ENCODE measurements at regions not wholly inside any gene's neighbourhood (a gene's known extent, or its start where the extent isn't known, plus 50 kb on each side); places are given as distances from the start of the nearest gene placed in this dataset.

GRCh38 chr4:11593576-11594116 lies 165.0 kb upstream of the HS3ST1 start:
- no peak overlapping the region for H3K4me3 ChIP-seq (ENCODE audit: low read length)
- no peak overlapping the region for H3K9ac ChIP-seq (ENCODE audit: low read length)
- H3K9me3 ChIP-seq (ENCODE audit: control insufficient read depth, low read depth, low read length), result no peaks in the 10 kb centered on the region
- no peaks in the 10 kb centered on the region for H3K4me1 ChIP-seq (ENCODE audit: control insufficient read depth, low read depth, low read length)
- H3K36me3 ChIP-seq (ENCODE audit: control insufficient read depth, low read depth, low read length), result no peaks in the 10 kb centered on the region
- H3K27me3 ChIP-seq (ENCODE audit: control insufficient read depth, insufficient read depth, low read length), result no peaks in the 10 kb centered on the region
- no peak overlapping the region for H3K27ac ChIP-seq (ENCODE audit: low read length)

- Histone ChIP-seq H3K9ac (ENCODE audit: low read length) (no peak overlapping the region), H3K27me3 (ENCODE audit: control insufficient read depth, insufficient read depth, low read length) (no peaks in the 10 kb centered on the region), H3K27ac (ENCODE audit: low read length) (no peak overlapping the region), H3K4me3 (ENCODE audit: low read length) (no peak overlapping the region), H3K4me1 (ENCODE audit: control insufficient read depth, low read depth, low read length) (no peaks in the 10 kb centered on the region), H3K9me3 (ENCODE audit: control insufficient read depth, low read depth, low read length) (no peaks in the 10 kb centered on the region), H3K36me3 (ENCODE audit: control insufficient read depth, low read depth, low read length) (no peaks in the 10 kb centered on the region)
Observed at GRCh38 chr4:11592276-11592675, 163.6 kb upstream of the HS3ST1 start.

- Histone ChIP-seq H3K36me3 (ENCODE audit: control insufficient read depth, low read depth, low read length) (no peaks in the 10 kb centered on the region), H3K9me3 (ENCODE audit: control insufficient read depth, low read depth, low read length) (no peaks in the 10 kb centered on the region), H3K27me3 (ENCODE audit: control insufficient read depth, insufficient read depth, low read length) (no peaks in the 10 kb centered on the region), H3K4me1 (ENCODE audit: control insufficient read depth, low read depth, low read length) (no peaks in the 10 kb centered on the region), H3K27ac (ENCODE audit: low read length) (no peak overlapping the region), H3K9ac (ENCODE audit: low read length) (no peak overlapping the region), H3K4me3 (ENCODE audit: low read length) (no peak overlapping the region)
Observed at GRCh38 chr4:11590132-11590531, 161.4 kb upstream of the HS3ST1 start.

- Histone ChIP-seq H3K27me3 (ENCODE audit: control insufficient read depth, insufficient read depth, low read length) (no peaks in the 10 kb centered on the region), H3K4me1 (ENCODE audit: control insufficient read depth, low read depth, low read length) (no peaks in the 10 kb centered on the region), H3K27ac (ENCODE audit: low read length) (no peak overlapping the region), H3K4me3 (ENCODE audit: low read length) (no peak overlapping the region), H3K9ac (ENCODE audit: low read length) (no peak overlapping the region), H3K36me3 (ENCODE audit: control insufficient read depth, low read depth, low read length) (no peaks in the 10 kb centered on the region), H3K9me3 (ENCODE audit: control insufficient read depth, low read depth, low read length) (no peaks in the 10 kb centered on the region)
Observed at GRCh38 chr4:11589676-11590075, 161.0 kb upstream of the HS3ST1 start.

GRCh38 chr4:11587797-11588196 lies 159.1 kb upstream of the HS3ST1 start:
- H3K4me3 ChIP-seq (ENCODE audit: low read length), result no peak overlapping the region
- H3K27me3 ChIP-seq (ENCODE audit: control insufficient read depth, insufficient read depth, low read length), result no peaks in the 10 kb centered on the region
- no peak overlapping the region for H3K27ac ChIP-seq (ENCODE audit: low read length)
- H3K9ac ChIP-seq (ENCODE audit: low read length), result no peak overlapping the region
- H3K36me3 ChIP-seq (ENCODE audit: control insufficient read depth, low read depth, low read length), result no peaks in the 10 kb centered on the region
- H3K9me3 ChIP-seq (ENCODE audit: control insufficient read depth, low read depth, low read length), result no peaks in the 10 kb centered on the region
- no peaks in the 10 kb centered on the region for H3K4me1 ChIP-seq (ENCODE audit: control insufficient read depth, low read depth, low read length)

GRCh38 chr4:11585506-11585905 lies 156.8 kb upstream of the HS3ST1 start:
- Histone ChIP-seq H3K9me3 (ENCODE audit: control insufficient read depth, low read depth, low read length) (no peaks in the 10 kb centered on the region), H3K27ac (ENCODE audit: low read length) (no peak overlapping the region), H3K27me3 (ENCODE audit: control insufficient read depth, insufficient read depth, low read length) (no peaks in the 10 kb centered on the region), H3K4me3 (ENCODE audit: low read length) (no peak overlapping the region), H3K9ac (ENCODE audit: low read length) (no peak overlapping the region), H3K36me3 (ENCODE audit: control insufficient read depth, low read depth, low read length) (no peaks in the 10 kb centered on the region), H3K4me1 (ENCODE audit: control insufficient read depth, low read depth, low read length) (no peaks in the 10 kb centered on the region)

GRCh38 chr4:11568511-11568910 lies 139.8 kb upstream of the HS3ST1 start:
- no peaks in the 10 kb centered on the region for H3K9me3 ChIP-seq (ENCODE audit: control insufficient read depth, low read depth, low read length)
- no peaks in the 10 kb centered on the region for H3K36me3 ChIP-seq (ENCODE audit: control insufficient read depth, low read depth, low read length)
- H3K4me1 ChIP-seq (ENCODE audit: control insufficient read depth, low read depth, low read length), result no peaks in the 10 kb centered on the region
- H3K4me3 ChIP-seq (ENCODE audit: low read length), result no peak overlapping the region
- no peak overlapping the region for H3K27ac ChIP-seq (ENCODE audit: low read length)
- H3K9ac ChIP-seq (ENCODE audit: low read length), result no peak overlapping the region
- H3K27me3 ChIP-seq (ENCODE audit: control insufficient read depth, insufficient read depth, low read length), result no peaks in the 10 kb centered on the region

- Histone ChIP-seq H3K9me3 (ENCODE audit: control insufficient read depth, low read depth, low read length) (no peaks in the 10 kb centered on the region), H3K27ac (ENCODE audit: low read length) (no peak overlapping the region), H3K27me3 (ENCODE audit: control insufficient read depth, insufficient read depth, low read length) (no peaks in the 10 kb centered on the region), H3K36me3 (ENCODE audit: control insufficient read depth, low read depth, low read length) (no peaks in the 10 kb centered on the region), H3K4me1 (ENCODE audit: control insufficient read depth, low read depth, low read length) (no peaks in the 10 kb centered on the region), H3K9ac (ENCODE audit: low read length) (no peak overlapping the region), H3K4me3 (ENCODE audit: low read length) (no peak overlapping the region)
Observed at GRCh38 chr4:11566444-11567022, 137.8 kb upstream of the HS3ST1 start.

GRCh38 chr4:11565899-11566298 lies 137.2 kb upstream of the HS3ST1 start:
- no peaks in the 10 kb centered on the region for H3K27me3 ChIP-seq (ENCODE audit: control insufficient read depth, insufficient read depth, low read length)
- no peak overlapping the region for H3K4me3 ChIP-seq (ENCODE audit: low read length)
- H3K4me1 ChIP-seq (ENCODE audit: control insufficient read depth, low read depth, low read length), result no peaks in the 10 kb centered on the region
- no peak overlapping the region for H3K9ac ChIP-seq (ENCODE audit: low read length)
- no peaks in the 10 kb centered on the region for H3K36me3 ChIP-seq (ENCODE audit: control insufficient read depth, low read depth, low read length)
- H3K9me3 ChIP-seq (ENCODE audit: control insufficient read depth, low read depth, low read length), result no peaks in the 10 kb centered on the region
- no peak overlapping the region for H3K27ac ChIP-seq (ENCODE audit: low read length)

- no peaks in the 10 kb centered on the region for H3K9me3 ChIP-seq (ENCODE audit: control insufficient read depth, low read depth, low read length)
- no peaks in the 10 kb centered on the region for H3K36me3 ChIP-seq (ENCODE audit: control insufficient read depth, low read depth, low read length)
- H3K27ac ChIP-seq (ENCODE audit: low read length), result no peak overlapping the region
- H3K27me3 ChIP-seq (ENCODE audit: control insufficient read depth, insufficient read depth, low read length), result no peaks in the 10 kb centered on the region
- H3K4me3 ChIP-seq (ENCODE audit: low read length), result no peak overlapping the region
- H3K4me1 ChIP-seq (ENCODE audit: control insufficient read depth, low read depth, low read length), result no peaks in the 10 kb centered on the region
- H3K9ac ChIP-seq (ENCODE audit: low read length), result no peak overlapping the region
Observed at GRCh38 chr4:11565213-11565612, 136.5 kb upstream of the HS3ST1 start.

- no peaks in the 10 kb centered on the region for H3K36me3 ChIP-seq (ENCODE audit: control insufficient read depth, low read depth, low read length)
Observed at GRCh38 chr4:11564021-11564420, 135.3 kb upstream of the HS3ST1 start.

GRCh38 chr4:11549525-11549924 lies 120.8 kb upstream of the HS3ST1 start:
- no peaks in the 10 kb centered on the region for H3K36me3 ChIP-seq (ENCODE audit: control insufficient read depth, low read depth, low read length)
- no peak overlapping the region for H3K4me3 ChIP-seq (ENCODE audit: low read length)
- no peak overlapping the region for H3K9ac ChIP-seq (ENCODE audit: low read length)
- H3K9me3 ChIP-seq (ENCODE audit: control insufficient read depth, low read depth, low read length), result no peaks in the 10 kb centered on the region
- no peaks in the 10 kb centered on the region for H3K4me1 ChIP-seq (ENCODE audit: control insufficient read depth, low read depth, low read length)
- H3K27ac ChIP-seq (ENCODE audit: low read length), result no peak overlapping the region
- no peaks in the 10 kb centered on the region for H3K27me3 ChIP-seq (ENCODE audit: control insufficient read depth, insufficient read depth, low read length)

More at GRCh38 chr4:11564021-11564420, 135.3 kb upstream of the HS3ST1 start:
- Histone ChIP-seq H3K27ac (ENCODE audit: low read length) (no peak overlapping the region), H3K9ac (ENCODE audit: low read length) (no peak overlapping the region), H3K27me3 (ENCODE audit: control insufficient read depth, insufficient read depth, low read length) (no peaks in the 10 kb centered on the region), H3K4me3 (ENCODE audit: low read length) (no peak overlapping the region), H3K4me1 (ENCODE audit: control insufficient read depth, low read depth, low read length) (no peaks in the 10 kb centered on the region), H3K9me3 (ENCODE audit: control insufficient read depth, low read depth, low read length) (no peaks in the 10 kb centered on the region)

All from iPS-18a (cell line).